Subcutaneous abdominal adipose tissue (tissue), 5 donors: ENCODE measurements at regions not wholly inside any gene's neighbourhood (a gene's known extent, or its start where the extent isn't known, plus 50 kb on each side); places are given as distances from the start of the nearest gene placed in this dataset.

Experiments
- H3K27ac ChIP-seq: one replicate; pipeline ENCODE4 v1.7.0; 2013; ENCODE audit warnings: low read depth, mild to moderate bottlenecking, inconsistent platforms, low read length, moderate library complexity
- H3K27me3 ChIP-seq, 5 donors: one replicate each; pipeline ENCODE4 v1.7.0; 2013; ENCODE audit warnings: low read length in 5 of 5, inconsistent platforms in 1 of 5; ENCODE audit not compliant: control insufficient read depth in 5 of 5, insufficient read depth in 4 of 5
- H3K36me3 ChIP-seq, 5 donors: one replicate each; pipeline ENCODE4 v1.7.0; 2013; ENCODE audit warnings: low read length in 5 of 5; ENCODE audit not compliant: control insufficient read depth in 5 of 5, insufficient read depth in 5 of 5
- H3K4me1 ChIP-seq, 5 donors: one replicate each; pipeline ENCODE4 v1.7.0; 2013; ENCODE audit warnings: low read length in 5 of 5, mild to moderate bottlenecking in 3 of 5, moderate library complexity in 1 of 5; ENCODE audit not compliant: control insufficient read depth in 5 of 5, insufficient read depth in 5 of 5
- H3K4me3 ChIP-seq, 5 donors: one replicate each; pipeline ENCODE4 v1.7.0; 2013; ENCODE audit warnings: low read length in 5 of 5, low read depth in 1 of 5
- H3K9ac ChIP-seq, 5 donors: one replicate each; pipeline ENCODE4 v1.7.0; 2013; ENCODE audit warnings: low read length in 5 of 5, mild to moderate bottlenecking in 4 of 5, moderate library complexity in 3 of 5
- H3K9me3 ChIP-seq, 5 donors: one replicate each; pipeline ENCODE4 v1.7.0; 2013; ENCODE audit warnings: low read length in 5 of 5; ENCODE audit not compliant: control insufficient read depth in 5 of 5
- donor health status: healthy.
- donor health status: healthy.
- donor health status: healthy.
- donor health status: healthy.
- donor health status: healthy.

- Histone ChIP-seq H3K4me1 (no peaks in the 10 kb centered on the region), H3K9me3 (peaks cover 0 to 4% (median 0%) of the 10 kb centered on the region in 5 donors), H3K27ac (no peak overlapping the region), H3K36me3 (no peaks in the 10 kb centered on the region), H3K4me3 (no peak overlapping the region), H3K9ac (no peak overlapping the region), H3K27me3 (no peaks in the 10 kb centered on the region)
Measured at GRCh38 chr14:25570483-25570882, 520.5 kb upstream of the STXBP6 start.

GRCh38 chr14:25557466-25557865, 507.5 kb upstream of the STXBP6 start:
- no peaks in the 10 kb centered on the region for H3K9me3 ChIP-seq
- no peak overlapping the region for H3K27ac ChIP-seq
- no peak overlapping the region for H3K4me3 ChIP-seq
- H3K27me3 ChIP-seq, result no peaks in the 10 kb centered on the region
- no peak overlapping the region for H3K9ac ChIP-seq
- H3K4me1 ChIP-seq, result peaks cover 0 to 4% (median 0%) of the 10 kb centered on the region in 5 donors
- no peaks in the 10 kb centered on the region for H3K36me3 ChIP-seq

GRCh38 chr14:25552826-25553225, 502.9 kb upstream of the STXBP6 start:
- H3K9me3 ChIP-seq, result no peaks in the 10 kb centered on the region
- no peak overlapping the region for H3K27ac ChIP-seq
- H3K27me3 ChIP-seq, result no peaks in the 10 kb centered on the region
- H3K9ac ChIP-seq, result no peak overlapping the region
- H3K4me1 ChIP-seq, result no peaks in the 10 kb centered on the region
- no peak overlapping the region for H3K4me3 ChIP-seq
- H3K36me3 ChIP-seq, result no peaks in the 10 kb centered on the region

- Histone ChIP-seq H3K4me1 (no peaks in the 10 kb centered on the region), H3K27me3 (no peaks in the 10 kb centered on the region), H3K27ac (no peak overlapping the region), H3K9me3 (no peaks in the 10 kb centered on the region), H3K4me3 (no peak overlapping the region), H3K9ac (no peak overlapping the region), H3K36me3 (no peaks in the 10 kb centered on the region)
Measured at GRCh38 chr14:25551674-25552073, 501.7 kb upstream of the STXBP6 start.

- no peaks in the 10 kb centered on the region for H3K9me3 ChIP-seq
- H3K4me3 ChIP-seq, result no peak overlapping the region
- no peak overlapping the region for H3K9ac ChIP-seq
- H3K27ac ChIP-seq, result no peak overlapping the region
- no peaks in the 10 kb centered on the region for H3K36me3 ChIP-seq
- no peaks in the 10 kb centered on the region for H3K27me3 ChIP-seq
- no peaks in the 10 kb centered on the region for H3K4me1 ChIP-seq
Measured at GRCh38 chr14:25546826-25547225, 496.9 kb upstream of the STXBP6 start.

GRCh38 chr14:25537846-25538455, 488.0 kb upstream of the STXBP6 start:
- Histone ChIP-seq H3K9ac (no peak overlapping the region), H3K4me1 (no peaks in the 10 kb centered on the region), H3K9me3 (no peaks in the 10 kb centered on the region), H3K4me3 (no peak overlapping the region), H3K27ac (no peak overlapping the region), H3K36me3 (no peaks in the 10 kb centered on the region), H3K27me3 (no peaks in the 10 kb centered on the region)

- Histone ChIP-seq H3K27ac (no peak overlapping the region), H3K4me3 (no peak overlapping the region), H3K4me1 (peaks cover 0 to 6% (median 0%) of the 10 kb centered on the region in 5 donors), H3K27me3 (no peaks in the 10 kb centered on the region), H3K9me3 (no peaks in the 10 kb centered on the region), H3K9ac (no peak overlapping the region), H3K36me3 (no peaks in the 10 kb centered on the region)
Measured at GRCh38 chr14:25526290-25526689, 476.3 kb upstream of the STXBP6 start.

GRCh38 chr14:25522926-25523325, 473.0 kb upstream of the STXBP6 start:
- no peaks in the 10 kb centered on the region for H3K9me3 ChIP-seq
- H3K36me3 ChIP-seq, result no peaks in the 10 kb centered on the region
- H3K4me1 ChIP-seq, result peaks cover 0 to 6% (median 0%) of the 10 kb centered on the region in 5 donors
- no peak overlapping the region for H3K9ac ChIP-seq
- no peak overlapping the region for H3K4me3 ChIP-seq
- no peak overlapping the region for H3K27ac ChIP-seq
- no peaks in the 10 kb centered on the region for H3K27me3 ChIP-seq

GRCh38 chr14:25522116-25522515, 472.2 kb upstream of the STXBP6 start:
- H3K27me3 ChIP-seq, result no peaks in the 10 kb centered on the region

GRCh38 chr14:25521616-25522015, 471.7 kb upstream of the STXBP6 start:
- Histone ChIP-seq H3K27me3 (no peaks in the 10 kb centered on the region), H3K9ac (no peak overlapping the region), H3K27ac (no peak overlapping the region), H3K4me3 (no peak overlapping the region), H3K4me1 (peaks cover 0 to 6% (median 0%) of the 10 kb centered on the region in 5 donors), H3K36me3 (no peaks in the 10 kb centered on the region), H3K9me3 (no peaks in the 10 kb centered on the region)

More at GRCh38 chr14:25522116-25522515, 472.2 kb upstream of the STXBP6 start:
- Histone ChIP-seq H3K9ac (no peak overlapping the region), H3K4me3 (no peak overlapping the region), H3K36me3 (no peaks in the 10 kb centered on the region), H3K9me3 (no peaks in the 10 kb centered on the region), H3K27ac (no peak overlapping the region), H3K4me1 (peaks cover 0 to 6% (median 0%) of the 10 kb centered on the region in 5 donors)
